ENCODE measurements at regions not wholly inside any gene's neighbourhood (a gene's known extent, or its start where the extent isn't known, plus 50 kb on each side); places are given as distances from the start of the nearest gene placed in this dataset.
A peak's percentile ranks its signal among the peaks of the same experiment; 100 is the strongest.

DNA sequence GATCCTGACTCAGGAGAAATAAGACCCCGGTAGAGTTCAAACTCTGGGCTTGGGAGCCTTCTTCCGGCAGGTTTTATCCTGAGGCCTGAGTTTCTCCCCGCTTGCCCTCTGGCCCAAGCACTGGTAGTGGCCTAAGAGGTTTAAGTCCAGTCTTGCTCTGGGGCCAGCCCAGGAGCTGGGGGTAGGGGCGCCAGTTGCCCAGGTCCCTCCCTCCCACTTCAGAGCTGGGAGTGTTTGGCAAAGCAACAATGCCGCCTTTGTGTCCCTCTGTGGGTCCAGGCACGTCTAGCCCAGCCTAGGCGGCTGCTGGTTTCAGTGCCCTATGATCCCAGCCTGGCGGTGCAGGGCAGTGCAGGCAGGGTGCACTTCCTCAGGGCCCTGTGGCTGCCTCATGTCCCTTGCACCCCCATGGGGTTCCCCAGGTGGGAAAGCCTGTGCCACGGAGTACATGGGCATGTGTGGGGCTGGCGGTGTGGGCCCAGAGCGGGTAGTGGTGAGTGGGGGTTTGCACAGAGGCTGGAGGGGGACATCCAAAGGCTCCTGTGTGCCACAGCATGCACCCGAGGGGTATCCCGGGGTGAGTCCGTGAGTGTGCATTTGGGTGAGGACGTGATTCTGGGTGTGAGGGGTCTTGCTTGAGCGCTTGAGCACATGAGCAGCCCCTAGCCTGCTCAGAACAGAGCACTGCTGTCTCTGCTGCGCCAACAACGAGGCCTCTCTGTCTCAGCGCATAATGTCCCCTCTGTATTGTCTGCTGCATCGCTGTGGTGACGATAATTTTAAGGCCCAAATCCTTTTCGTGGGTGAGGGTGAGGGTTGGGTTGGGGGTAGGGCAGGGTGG lies 61.7 kb upstream of the PSD2 start:
- DNase-seq (ENCODE audit: low read depth in 2 of 2): no peak

- DNase-seq (ENCODE audit: low read depth in 2 of 2): no peak
These were observed 61.1 kb upstream of the PSD2 start for GRCh38 chr5:139734539-139734916.

DNA sequence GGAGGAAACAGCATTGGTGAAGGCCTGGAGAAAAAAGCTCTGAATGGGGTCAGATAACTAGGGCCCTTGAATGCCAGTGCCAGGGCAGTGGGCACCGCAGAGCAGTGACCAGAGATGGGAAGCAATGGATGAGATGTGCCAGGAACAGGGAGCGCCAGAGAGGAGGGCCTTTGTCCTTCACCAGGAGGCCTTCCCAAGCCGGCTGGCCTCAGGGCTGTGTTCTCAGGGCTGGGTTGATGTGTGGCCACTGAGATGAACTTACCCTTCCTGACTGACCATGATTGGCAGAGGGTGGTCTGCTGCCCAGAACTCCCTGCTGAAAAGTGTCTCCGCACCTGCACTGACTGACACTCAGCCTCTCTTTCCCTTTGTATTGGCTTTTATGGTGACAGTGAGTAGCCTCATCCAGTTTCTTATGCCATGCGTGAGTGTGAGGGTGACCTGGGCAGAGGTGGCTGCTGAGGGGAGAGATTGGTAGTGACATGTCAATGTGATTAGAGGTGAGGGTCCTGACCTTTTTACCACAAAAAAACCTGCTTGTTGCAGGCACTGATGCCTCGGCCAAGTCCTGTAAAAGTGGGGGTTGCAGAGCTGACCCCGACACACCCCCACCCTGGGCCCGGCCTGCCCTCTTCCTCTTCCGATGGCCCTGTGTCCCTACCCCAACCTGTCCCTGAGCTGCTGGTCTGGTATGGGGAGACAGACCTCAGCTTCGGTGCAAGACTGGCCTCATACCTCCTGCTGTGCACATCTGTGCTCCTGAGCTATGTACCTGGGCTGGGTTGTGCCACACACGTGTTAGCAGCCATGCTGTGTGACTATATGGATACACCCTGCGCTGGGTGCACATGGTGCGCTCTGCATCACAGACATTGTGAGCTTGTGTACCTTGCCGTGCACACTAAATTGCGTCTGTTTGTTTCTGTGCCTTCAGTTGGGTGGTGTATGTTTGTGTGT lies 57.1 kb upstream of the PSD2 start:
- DNase-seq (ENCODE audit: low read depth in 2 of 2): no peak

DNA sequence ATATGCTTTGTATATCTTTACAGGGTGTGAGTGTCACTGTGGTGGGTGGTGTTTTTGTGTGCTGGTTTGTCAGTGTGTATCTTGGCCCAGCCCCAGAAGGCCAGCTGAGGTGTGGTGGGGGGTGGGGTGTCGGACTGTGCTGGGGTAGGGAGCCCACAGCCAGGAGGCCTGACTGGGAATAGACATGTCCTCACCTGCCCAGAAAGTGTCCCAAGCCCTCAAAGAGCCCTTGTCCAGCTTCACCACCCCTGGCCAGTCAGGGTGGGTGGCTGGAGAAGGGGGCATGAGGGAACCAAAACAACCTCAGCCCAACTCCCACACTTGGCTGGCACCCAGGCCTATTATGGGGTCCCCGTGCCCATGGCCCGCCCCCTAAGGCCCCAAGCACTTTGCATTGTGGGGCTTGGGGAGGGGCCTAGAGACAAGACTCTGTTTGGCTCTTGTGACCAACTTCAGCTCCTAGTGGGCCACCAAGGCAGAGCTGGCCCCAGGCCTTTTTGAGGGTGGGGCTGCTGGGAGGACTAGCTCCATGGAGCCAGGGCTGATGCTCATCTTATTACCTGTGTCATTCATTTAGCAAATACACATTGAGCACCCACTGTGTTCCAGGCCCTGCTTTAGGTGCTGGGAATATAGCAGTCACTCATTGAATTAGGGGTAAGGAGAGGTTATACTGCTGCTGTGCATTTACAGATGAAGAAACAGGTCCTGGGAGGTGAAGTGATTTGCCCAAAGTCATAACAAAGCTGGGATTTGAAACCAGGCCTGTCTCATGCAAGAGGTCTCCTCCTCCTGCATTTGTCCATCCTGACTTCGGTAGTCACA lies 56.2 kb upstream of the PSD2 start:
- no peak for DNase-seq (ENCODE audit: low read depth in 2 of 2)

DNA sequence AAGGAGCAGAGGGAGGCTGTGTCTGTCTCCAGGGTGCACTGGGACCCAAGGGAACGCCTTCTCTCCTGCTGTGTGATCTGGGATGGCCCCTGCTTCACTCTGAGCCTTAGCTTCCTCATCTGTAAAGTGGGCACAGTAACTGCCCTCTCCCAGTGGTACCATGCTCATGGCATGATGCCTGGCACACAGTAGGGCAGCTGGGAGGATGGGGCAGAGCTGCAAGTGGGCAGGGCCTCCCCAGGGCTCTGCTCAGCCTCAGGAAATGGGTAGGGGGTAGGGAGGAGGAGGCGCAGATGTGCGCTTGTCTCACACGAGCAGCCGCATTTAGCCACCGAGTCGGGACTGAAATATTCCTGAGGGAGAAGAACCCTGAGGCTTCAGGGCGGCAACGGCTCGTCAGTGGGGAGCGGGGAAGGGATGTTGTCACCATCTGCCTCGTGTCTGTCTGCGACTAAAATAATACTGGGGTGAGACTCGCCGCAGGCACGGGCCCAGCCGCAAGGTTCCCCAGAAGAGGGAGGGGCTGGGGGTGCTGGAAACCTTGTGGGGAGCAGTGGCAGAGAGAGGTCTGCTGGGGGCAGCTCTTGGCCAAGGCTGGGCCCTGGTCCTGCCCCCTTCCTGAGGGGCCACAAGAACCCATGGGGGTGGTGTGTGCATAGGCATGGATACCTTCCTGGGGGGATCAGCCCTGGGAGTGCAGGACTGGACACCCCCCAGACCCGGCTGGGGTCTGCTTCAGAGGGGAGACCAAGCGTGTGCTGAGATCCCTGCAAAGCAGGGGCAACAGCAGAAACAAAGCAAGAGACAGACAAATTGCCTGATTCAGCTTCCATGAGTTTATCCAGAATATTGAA lies 55.2 kb upstream of the PSD2 start:
- no peak for DNase-seq (ENCODE audit: low read depth in 2 of 2)

- no peak for DNase-seq (ENCODE audit: low read depth in 2 of 2)
These were observed 54.5 kb upstream of the PSD2 start for GRCh38 chr5:139740992-139741672.

DNA sequence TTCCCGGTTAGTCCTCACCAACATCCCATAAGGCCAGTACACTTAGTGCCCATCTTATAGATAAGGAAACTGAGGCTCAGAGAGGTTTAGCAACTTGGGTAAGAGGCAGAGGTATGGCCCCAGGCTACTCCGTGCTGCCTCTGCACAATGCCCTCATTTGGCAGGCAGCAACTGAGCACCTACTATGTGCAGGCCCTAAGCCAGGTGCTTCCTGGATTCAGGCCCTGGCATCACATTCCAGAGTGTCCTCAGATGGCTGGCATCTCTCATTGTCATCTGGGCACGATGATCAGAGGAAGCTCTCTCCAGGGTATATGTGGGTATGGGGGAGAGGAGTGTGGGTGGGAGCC lies 53.8 kb upstream of the PSD2 start:
- DNase-seq (ENCODE audit: low read depth in 2 of 2): no peak

DNA sequence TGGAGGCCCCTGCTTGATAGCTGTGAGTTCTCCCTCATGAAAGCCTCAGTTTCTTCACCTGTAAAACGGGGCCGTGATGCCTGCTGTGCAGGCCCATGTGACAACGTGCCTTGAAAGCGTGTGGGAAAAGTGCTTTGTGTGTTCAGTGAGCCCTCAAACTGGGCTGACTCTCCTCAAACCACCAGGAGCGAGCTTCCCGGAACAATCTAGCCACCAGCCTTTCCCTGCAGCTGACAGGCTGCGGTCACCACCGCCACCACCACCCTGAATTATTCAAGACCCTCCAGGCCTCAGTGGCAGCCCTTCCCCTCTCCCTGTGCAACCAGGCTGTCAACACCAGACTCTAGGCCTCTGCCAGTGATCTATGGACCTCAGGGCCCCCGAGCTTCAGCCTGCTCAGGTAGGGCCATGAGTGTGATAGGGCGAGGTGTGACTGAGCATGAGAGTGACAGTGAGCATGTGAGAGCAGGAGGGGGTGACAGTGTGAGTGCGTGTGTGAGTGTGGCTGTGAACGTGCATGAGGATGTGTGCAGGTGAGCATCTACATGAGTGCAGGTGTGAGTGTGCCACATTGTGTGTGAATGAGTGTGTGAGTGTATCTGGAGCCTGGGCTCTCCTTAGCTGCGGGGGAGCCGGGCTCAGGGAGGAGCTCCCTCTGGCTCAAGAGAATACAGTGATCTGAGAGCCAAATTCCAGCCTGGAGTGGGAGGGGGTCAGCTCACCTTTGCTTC lies 53.3 kb upstream of the PSD2 start:
- DNase-seq (ENCODE audit: low read depth in 2 of 2): no peak

DNA sequence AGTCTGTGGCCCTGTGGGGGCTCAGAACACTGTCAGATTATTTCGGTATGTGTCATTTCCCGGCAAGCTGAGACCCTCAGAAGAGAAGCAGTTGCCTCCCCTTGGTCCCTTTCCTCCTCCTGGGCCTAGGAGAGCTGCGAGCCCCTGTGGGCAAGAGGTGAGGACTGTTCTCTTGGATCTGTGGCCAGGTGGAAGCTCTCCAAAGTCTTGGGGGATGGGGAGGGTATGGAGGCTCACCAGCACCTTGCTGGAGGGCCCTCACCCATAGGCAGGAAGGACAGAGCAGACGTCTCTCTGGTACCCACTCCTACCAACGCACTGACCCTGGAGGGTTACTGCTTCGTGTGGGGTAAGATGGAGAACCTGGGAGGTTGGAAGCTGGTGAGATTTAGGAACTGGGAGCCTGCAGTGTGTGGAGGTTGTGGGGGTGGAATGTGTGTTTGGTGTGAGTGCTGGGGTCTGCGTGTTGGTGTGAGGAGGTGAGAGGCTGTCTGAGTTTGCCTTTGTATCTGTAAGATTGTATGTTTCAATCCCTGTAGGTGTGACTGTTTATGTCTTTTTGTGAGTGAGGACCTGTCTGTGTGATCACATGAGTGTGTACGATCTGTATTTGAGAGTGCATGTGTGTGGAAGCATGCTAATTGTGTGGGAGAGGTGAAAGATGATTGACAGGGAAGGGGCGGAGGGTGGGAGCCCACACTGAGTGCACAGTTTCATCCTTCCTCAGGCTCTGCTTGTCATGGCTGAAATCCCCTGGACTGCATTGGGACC lies 52.4 kb upstream of the PSD2 start:
- no peak for DNase-seq (ENCODE audit: low read depth in 2 of 2)

DNA sequence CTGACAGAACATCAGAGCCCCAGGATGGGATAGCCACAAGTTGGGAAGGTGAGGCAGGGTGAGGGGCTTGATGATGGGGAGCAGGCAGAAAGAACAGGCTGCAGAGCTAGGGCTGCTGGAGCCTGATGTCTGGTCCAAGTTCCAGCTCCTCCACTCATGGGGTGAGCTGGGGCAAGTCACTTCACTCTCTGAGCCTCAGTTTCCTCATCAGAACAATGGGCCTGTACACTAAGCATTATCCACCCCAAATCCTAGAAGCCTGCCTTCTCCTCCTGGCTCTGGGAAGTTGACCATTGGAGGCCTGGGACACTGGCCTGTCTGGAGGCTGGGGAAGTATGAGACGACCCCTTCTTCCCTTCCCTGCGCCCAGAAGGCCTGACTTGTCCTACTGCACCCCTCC lies 51.8 kb upstream of the PSD2 start:
- no peak for DNase-seq (ENCODE audit: low read depth in 2 of 2)

- DNase-seq (ENCODE audit: low read depth in 2 of 2): no peak
These were observed 51.0 kb upstream of the PSD2 start for GRCh38 chr5:139744471-139745131.

GRCh38 chr5:139745132-139745799 lies 50.3 kb upstream of the PSD2 start:
- DNase-seq (ENCODE audit: low read depth in 2 of 2): peak in 1 of 2 experiments; percentile 24

- DNase-seq (ENCODE audit: low read depth in 2 of 2): no peak
These were observed 49.6 kb upstream of the PSD2 start for GRCh38 chr5:139745800-139746690.

All from stimulated activated CD4-positive, alpha-beta T cell treated with anti-CD3 and anti-CD28 coated beads, Interleukin-12 subunit alpha, Interleukin-12 subunit beta, amount 100 ng/mL, for 24 hours (primary cell).